ENCODE measurements at regions not wholly inside any gene's neighbourhood (a gene's known extent, or its start where the extent isn't known, plus 50 kb on each side); places are given as distances from the start of the nearest gene placed in this dataset.

GRCh38 chr21:38957575-38958322, 152.0 kb downstream of the ETS2 start:
- POLR2A ChIA-PET: no interaction called here

GRCh38 chr21:38956856-38957571, 151.3 kb downstream of the ETS2 start:
- POLR2A ChIA-PET: no interaction called here
- no peak overlapping the region for H3K4me3 ChIP-seq (ENCODE audit: low read depth, low read length)
- no peak for TF ChIP-seq CTCF (IDR thresholded peaks at IDR 0.05; ENCODE audit: insufficient read depth, low read depth, low read length)
- H3K36me3 ChIP-seq (ENCODE audit: control insufficient read depth, insufficient read depth, low read length): no peaks in the 10 kb centered on the region
- DNase-seq (ENCODE audit: low read depth): no peak
- no peaks in the 10 kb centered on the region for H3K27me3 ChIP-seq (ENCODE audit: control insufficient read depth, insufficient read depth, low read length)
- CTCF ChIA-PET: interaction anchor here (0.8 to 1.1 kb wide), 3 partner anchors 11 to 181 kb away, joined by 3 read pairs; no protein-coding TSS in a partner anchor

More at GRCh38 chr21:38957575-38958322, 152.0 kb downstream of the ETS2 start:
- no peak overlapping the region for H3K4me3 ChIP-seq (ENCODE audit: low read depth, low read length)
- TF ChIP-seq CTCF (IDR thresholded peaks at IDR 0.05; ENCODE audit: insufficient read depth, low read depth, low read length): no peak
- no peaks in the 10 kb centered on the region for H3K27me3 ChIP-seq (ENCODE audit: control insufficient read depth, insufficient read depth, low read length)
- CTCF ChIA-PET: interaction anchor here (1.1 kb wide), 2 partner anchors 10 to 168 kb away, joined by 3 read pairs; no protein-coding TSS in a partner anchor
- DNase-seq (ENCODE audit: low read depth): no peak
- no peaks in the 10 kb centered on the region for H3K36me3 ChIP-seq (ENCODE audit: control insufficient read depth, insufficient read depth, low read length)

- no peaks in the 10 kb centered on the region for H3K27me3 ChIP-seq (ENCODE audit: control insufficient read depth, insufficient read depth, low read length)
- H3K4me3 ChIP-seq (ENCODE audit: low read depth, low read length): no peak overlapping the region
- ChIA-PET CTCF (interaction anchor here (0.6 to 1.1 kb wide), 3 partner anchors 23 to 187 kb away, joined by 3 read pairs; no protein-coding TSS in a partner anchor), POLR2A (no interaction called here)
- H3K36me3 ChIP-seq (ENCODE audit: control insufficient read depth, insufficient read depth, low read length): no peaks in the 10 kb centered on the region
- no peak for TF ChIP-seq CTCF (IDR thresholded peaks at IDR 0.05; ENCODE audit: insufficient read depth, low read depth, low read length)
- no peak for DNase-seq (ENCODE audit: low read depth)
Measured at GRCh38 chr21:38956521-38956855, 150.8 kb downstream of the ETS2 start.

- Histone ChIP-seq H3K27me3 (ENCODE audit: control insufficient read depth, insufficient read depth, low read length) (no peaks in the 10 kb centered on the region), H3K36me3 (ENCODE audit: control insufficient read depth, insufficient read depth, low read length) (no peaks in the 10 kb centered on the region), H3K4me3 (ENCODE audit: low read depth, low read length) (no peak overlapping the region)
- TF ChIP-seq CTCF (IDR thresholded peaks at IDR 0.05; ENCODE audit: insufficient read depth, low read depth, low read length): no peak
- DNase-seq (ENCODE audit: low read depth): no peak
- POLR2A ChIA-PET: no interaction called here
- CTCF ChIA-PET: interaction anchor here (0.6 to 1.1 kb wide), 3 partner anchors 24 to 187 kb away, joined by 3 read pairs; no protein-coding TSS in a partner anchor
Measured at GRCh38 chr21:38956007-38956406, 150.3 kb downstream of the ETS2 start.

- CTCF ChIA-PET: no interaction called here
- no peak for DNase-seq (ENCODE audit: low read depth)
- TF ChIP-seq CTCF (IDR thresholded peaks at IDR 0.05; ENCODE audit: insufficient read depth, low read depth, low read length): no peak
Measured at GRCh38 chr21:38955495-38955894, 149.8 kb downstream of the ETS2 start.

More at GRCh38 chr21:38955495-38955894, 149.8 kb downstream of the ETS2 start:
- no peak overlapping the region for H3K4me3 ChIP-seq (ENCODE audit: low read depth, low read length)
- POLR2A ChIA-PET: no interaction called here
- H3K36me3 ChIP-seq (ENCODE audit: control insufficient read depth, insufficient read depth, low read length): no peaks in the 10 kb centered on the region
- H3K27me3 ChIP-seq (ENCODE audit: control insufficient read depth, insufficient read depth, low read length): no peaks in the 10 kb centered on the region
